SK-N-SH treated with all-trans-retinoic acid at 6 μM for 48 hours (cell line): ENCODE measurements at regions not wholly inside any gene's neighbourhood (a gene's known extent, or its start where the extent isn't known, plus 50 kb on each side); places are given as distances from the start of the nearest gene placed in this dataset.

ENCODE experiments used
- ATAC-seq: fragments of 200-7000 bp; cut with Tn5 transposase; 3 replicates; pipeline ENCODE4 v1.9.1; 2020; ENCODE audit warnings: mild to moderate bottlenecking, moderate library complexity
- ARNTL ChIP-seq: fragments of 450-650 bp; formaldehyde crosslinking; IDR thresholded peaks from 2 replicates; pipeline ENCODE4 v1.5.0; 2020; ENCODE audit warnings: low read depth, mild to moderate bottlenecking, moderate library complexity, borderline replicate concordance
- CSDC2 ChIP-seq: fragments of 250-450 bp; sonication (Bioruptor Pico); IDR thresholded peaks from 2 replicates; pipeline ENCODE4 v1.5.0; 2020; ENCODE audit warnings: mild to moderate bottlenecking, moderate library complexity
- GLIS3 ChIP-seq: fragments of 250-450 bp; sonication (Bioruptor Pico); IDR thresholded peaks from 2 replicates; pipeline ENCODE4 v1.5.0; 2020; ENCODE audit warnings: mild to moderate bottlenecking, moderate library complexity
- OSR1 ChIP-seq: fragments of 250-450 bp; sonication (Bioruptor Pico); IDR thresholded peaks from 2 replicates; pipeline ENCODE4 v1.8.0; 2022; ENCODE audit warnings: moderate library complexity, mild to moderate bottlenecking, inconsistent platforms
- POU6F1 ChIP-seq: fragments of 250-450 bp; sonication (Bioruptor Pico); IDR thresholded peaks from 2 replicates; pipeline ENCODE4 v1.8.0; 2021; ENCODE audit warnings: low read depth, mild to moderate bottlenecking, moderate library complexity, borderline replicate concordance
- PPARA ChIP-seq: fragments of 250-450 bp; sonication (Bioruptor Pico); IDR thresholded peaks from 2 replicates; pipeline ENCODE4 v1.5.0; 2020; ENCODE audit warnings: mild to moderate bottlenecking, borderline replicate concordance
- RARB ChIP-seq: fragments of 250-450 bp; sonication (Bioruptor Pico); IDR thresholded peaks from 2 replicates; pipeline ENCODE4 v1.8.0; 2021; ENCODE audit warnings: mild to moderate bottlenecking, moderate library complexity
- SNAI2 ChIP-seq: fragments of 250-450 bp; sonication (Bioruptor Pico); IDR thresholded peaks from 2 replicates; pipeline ENCODE4 v1.5.0; 2020; ENCODE audit warnings: mild to moderate bottlenecking, moderate library complexity
- TCF4 ChIP-seq: fragments of 250-450 bp; sonication (Bioruptor Pico); IDR thresholded peaks from 2 replicates; pipeline ENCODE4 v1.8.0; 2021; ENCODE audit warnings: mild to moderate bottlenecking, moderate library complexity, borderline replicate concordance
- TOX ChIP-seq: fragments of 250-450 bp; sonication (Bioruptor Pico); IDR thresholded peaks from 2 replicates; pipeline ENCODE4 v1.8.0; 2021; ENCODE audit warnings: mild to moderate bottlenecking, moderate library complexity, borderline replicate concordance
- TSHZ2 ChIP-seq: fragments of 250-450 bp; sonication (Bioruptor Pico); IDR thresholded peaks from 2 replicates; pipeline ENCODE4 v1.5.0; 2020; ENCODE audit warnings: mild to moderate bottlenecking, moderate library complexity
- ZC3H10 ChIP-seq: fragments of 250-450 bp; sonication (Bioruptor Pico); IDR thresholded peaks from 2 replicates; pipeline ENCODE4 v1.5.1; 2021; ENCODE audit warnings: mild to moderate bottlenecking, moderate library complexity
- ZFP3 ChIP-seq: fragments of 250-450 bp; sonication (Bioruptor Pico); IDR thresholded peaks from 2 replicates; pipeline ENCODE4 v1.5.0; 2020; ENCODE audit warnings: mild to moderate bottlenecking, moderate library complexity
- ZFP30 ChIP-seq: fragments of 450-650 bp; formaldehyde crosslinking; IDR thresholded peaks from 2 replicates; pipeline ENCODE4 v1.5.0; 2022; ENCODE audit warnings: mild to moderate bottlenecking, moderate library complexity
- ZNF565 ChIP-seq: fragments of 450-650 bp; formaldehyde crosslinking; conservative IDR thresholded peaks from 2 replicates; pipeline ENCODE4 v1.5.0; 2020; ENCODE audit warnings: low read depth, mild to moderate bottlenecking, moderate library complexity
- ZNF70 ChIP-seq: fragments of 450-650 bp; formaldehyde crosslinking; IDR thresholded peaks from 2 replicates; pipeline ENCODE4 v1.5.0; 2020; ENCODE audit warnings: mild to moderate bottlenecking, moderate library complexity
- ZNF8 ChIP-seq: fragments of 450-650 bp; formaldehyde crosslinking; IDR thresholded peaks from 2 replicates; pipeline ENCODE4 v1.5.0; 2020; ENCODE audit warnings: mild to moderate bottlenecking, moderate library complexity
- TF ChIP-seq, protein P1 (sequence below): fragments of 250-450 bp; sonication (Bioruptor Pico); IDR thresholded peaks from 2 replicates; pipeline ENCODE4 v1.8.0; 2020; ENCODE audit warnings: mild to moderate bottlenecking, moderate library complexity, borderline replicate concordance
- TF ChIP-seq, protein P2 (sequence below): fragments of 250-450 bp; sonication (Bioruptor Pico); IDR thresholded peaks from 2 replicates; pipeline ENCODE4 v1.5.1; 2021; ENCODE audit warnings: mild to moderate bottlenecking, moderate library complexity
- TF ChIP-seq, protein P3 (sequence below): fragments of 250-450 bp; sonication (Bioruptor Pico); IDR thresholded peaks from 2 replicates; pipeline ENCODE4 v1.5.1; 2020; ENCODE audit warnings: low read depth, mild to moderate bottlenecking, moderate library complexity

GRCh38 chr1:229002451-229002960, 267.2 kb downstream of the RHOU start:
- no peak for ATAC-seq
- TF ChIP-seq TCF4 (CRISPR knock-in tag) (no peak), ZFP30 (CRISPR knock-in tag) (no peak), ARNTL (CRISPR knock-in tag) (no peak), ZNF565 (CRISPR knock-in tag) (no peak), ZFP3 (CRISPR knock-in tag) (no peak), POU6F1 (CRISPR knock-in tag) (no peak), TSHZ2 (CRISPR knock-in tag) (no peak)
- TF ChIP-seq, all 23 proteins: peak for 0

DNA sequence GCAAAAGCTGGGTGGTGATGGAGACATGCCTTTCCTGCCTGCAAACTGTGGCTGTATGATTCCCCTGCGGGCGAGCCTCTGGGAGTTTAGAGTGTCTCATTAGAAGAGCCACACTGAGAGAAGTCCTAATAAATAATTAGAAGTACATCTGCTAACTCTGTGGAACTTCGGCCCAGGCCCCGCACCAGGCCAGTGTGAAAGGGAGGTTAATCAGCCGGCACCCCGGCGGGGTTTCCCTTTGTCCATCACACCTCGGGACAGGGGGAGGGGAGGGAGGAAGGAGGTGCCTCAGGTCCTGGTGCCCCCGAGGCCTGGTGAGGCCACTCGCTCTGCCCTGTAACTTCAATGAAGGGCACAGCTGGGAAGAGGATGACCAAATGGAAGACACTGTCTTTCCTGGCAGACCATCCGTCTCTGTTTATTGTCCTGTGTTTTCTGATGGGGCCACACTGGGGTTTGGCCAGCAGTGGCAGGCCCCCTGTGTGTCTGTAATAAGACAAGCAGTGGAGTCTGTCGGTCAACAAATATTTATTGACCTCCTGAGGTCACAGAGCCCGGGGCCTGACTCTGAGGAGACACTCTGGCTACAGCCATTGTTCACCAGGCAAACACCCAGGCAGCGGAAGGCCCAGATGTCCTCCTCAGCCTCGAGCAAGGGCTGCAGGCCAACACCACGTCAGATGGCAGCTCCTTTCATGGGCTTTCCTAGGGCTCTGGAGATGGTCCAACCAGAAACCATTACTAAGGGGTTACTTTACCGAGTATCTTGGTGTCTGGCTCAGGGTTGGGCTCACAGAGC, 267.5 kb upstream of the RAB4A start:
- no peak for ATAC-seq
- TF ChIP-seq ZC3H10 (CRISPR knock-in tag) (no peak), TCF4 (CRISPR knock-in tag) (no peak), PPARA (CRISPR knock-in tag) (no peak), OSR1 (no peak), POU6F1 (CRISPR knock-in tag) (no peak), GLIS3 (CRISPR knock-in tag) (no peak), CSDC2 (CRISPR knock-in tag) (no peak), RARB (CRISPR knock-in tag) (no peak), ZNF565 (CRISPR knock-in tag) (no peak), ZFP3 (CRISPR knock-in tag) (no peak), TOX (CRISPR knock-in tag) (no peak), SNAI2 (no peak)
- TF ChIP-seq, protein P1, sequence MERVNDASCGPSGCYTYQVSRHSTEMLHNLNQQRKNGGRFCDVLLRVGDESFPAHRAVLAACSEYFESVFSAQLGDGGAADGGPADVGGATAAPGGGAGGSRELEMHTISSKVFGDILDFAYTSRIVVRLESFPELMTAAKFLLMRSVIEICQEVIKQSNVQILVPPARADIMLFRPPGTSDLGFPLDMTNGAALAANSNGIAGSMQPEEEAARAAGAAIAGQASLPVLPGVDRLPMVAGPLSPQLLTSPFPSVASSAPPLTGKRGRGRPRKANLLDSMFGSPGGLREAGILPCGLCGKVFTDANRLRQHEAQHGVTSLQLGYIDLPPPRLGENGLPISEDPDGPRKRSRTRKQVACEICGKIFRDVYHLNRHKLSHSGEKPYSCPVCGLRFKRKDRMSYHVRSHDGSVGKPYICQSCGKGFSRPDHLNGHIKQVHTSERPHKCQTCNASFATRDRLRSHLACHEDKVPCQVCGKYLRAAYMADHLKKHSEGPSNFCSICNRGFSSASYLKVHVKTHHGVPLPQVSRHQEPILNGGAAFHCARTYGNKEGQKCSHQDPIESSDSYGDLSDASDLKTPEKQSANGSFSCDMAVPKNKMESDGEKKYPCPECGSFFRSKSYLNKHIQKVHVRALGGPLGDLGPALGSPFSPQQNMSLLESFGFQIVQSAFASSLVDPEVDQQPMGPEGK (CRISPR knock-in tag) = no peak
- TF ChIP-seq, protein P2, sequence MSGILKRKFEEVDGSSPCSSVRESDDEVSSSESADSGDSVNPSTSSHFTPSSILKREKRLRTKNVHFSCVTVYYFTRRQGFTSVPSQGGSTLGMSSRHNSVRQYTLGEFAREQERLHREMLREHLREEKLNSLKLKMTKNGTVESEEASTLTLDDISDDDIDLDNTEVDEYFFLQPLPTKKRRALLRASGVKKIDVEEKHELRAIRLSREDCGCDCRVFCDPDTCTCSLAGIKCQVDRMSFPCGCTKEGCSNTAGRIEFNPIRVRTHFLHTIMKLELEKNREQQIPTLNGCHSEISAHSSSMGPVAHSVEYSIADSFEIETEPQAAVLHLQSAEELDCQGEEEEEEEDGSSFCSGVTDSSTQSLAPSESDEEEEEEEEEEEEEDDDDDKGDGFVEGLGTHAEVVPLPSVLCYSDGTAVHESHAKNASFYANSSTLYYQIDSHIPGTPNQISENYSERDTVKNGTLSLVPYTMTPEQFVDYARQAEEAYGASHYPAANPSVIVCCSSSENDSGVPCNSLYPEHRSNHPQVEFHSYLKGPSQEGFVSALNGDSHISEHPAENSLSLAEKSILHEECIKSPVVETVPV (CRISPR knock-in tag) = no peak

GRCh38 chr1:229004066-229004833, 266.7 kb upstream of the RAB4A start:
- ATAC-seq = no peak
- TF ChIP-seq ZC3H10 (CRISPR knock-in tag) (no peak), SNAI2 (no peak), ZNF70 (no peak), OSR1 (no peak), CSDC2 (CRISPR knock-in tag) (no peak), PPARA (CRISPR knock-in tag) (no peak), ZNF8 (CRISPR knock-in tag) (no peak)
- TF ChIP-seq, protein P1 (CRISPR knock-in tag) = no peak
- TF ChIP-seq, protein P3, sequence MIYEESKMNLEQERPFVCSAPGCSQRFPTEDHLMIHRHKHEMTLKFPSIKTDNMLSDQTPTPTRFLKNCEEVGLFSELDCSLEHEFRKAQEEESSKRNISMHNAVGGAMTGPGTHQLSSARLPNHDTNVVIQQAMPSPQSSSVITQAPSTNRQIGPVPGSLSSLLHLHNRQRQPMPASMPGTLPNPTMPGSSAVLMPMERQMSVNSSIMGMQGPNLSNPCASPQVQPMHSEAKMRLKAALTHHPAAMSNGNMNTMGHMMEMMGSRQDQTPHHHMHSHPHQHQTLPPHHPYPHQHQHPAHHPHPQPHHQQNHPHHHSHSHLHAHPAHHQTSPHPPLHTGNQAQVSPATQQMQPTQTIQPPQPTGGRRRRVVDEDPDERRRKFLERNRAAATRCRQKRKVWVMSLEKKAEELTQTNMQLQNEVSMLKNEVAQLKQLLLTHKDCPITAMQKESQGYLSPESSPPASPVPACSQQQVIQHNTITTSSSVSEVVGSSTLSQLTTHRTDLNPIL = no peak
- TF ChIP-seq, protein P2 (CRISPR knock-in tag) = no peak
